Gastrocnemius medialis (tissue), 4 donors: ENCODE measurements at regions not wholly inside any gene's neighbourhood (a gene's known extent, or its start where the extent isn't known, plus 50 kb on each side); places are given as distances from the start of the nearest gene placed in this dataset.

Experiments
- ATAC-seq, 2 donors: fragments of 150-250 bp; one replicate each; pipeline ENCODE4 v1.9.1; 2016
- DNase-seq, 2 donors: peaks; one replicate each; pipeline ENCODE4 v3.0.0-alpha.2; 2019
- H3K27ac ChIP-seq, 4 donors: fragments of 200-600 bp; sonication (generic); 1 replicate in 1 of 4; 2 replicates in 3 of 4; pipeline ENCODE4 v1.5.1; 2016 to 2018; ENCODE audit warnings: mild to moderate bottlenecking in 2 of 4, moderate library complexity in 1 of 4
- H3K27me3 ChIP-seq, 3 donors: fragments of 200-600 bp; sonication (generic) in 2 of 3; 1 replicate in 1 of 3; 2 replicates in 2 of 3; pipeline versions ENCODE4 v1.5.1 to v1.6.0; 2016 to 2019; ENCODE audit warnings: mild to moderate bottlenecking in 1 of 3, moderate library complexity in 1 of 3
- H3K36me3 ChIP-seq, 2 donors: fragments of 200-600 bp; sonication (generic) in 1 of 2; one replicate each; pipeline ENCODE4 v1.5.1; 2017 to 2018
- H3K4me1 ChIP-seq, 2 donors: fragments of 200-600 bp; sonication (generic) in 1 of 2; one replicate each; pipeline ENCODE4 v1.5.1; 2016 to 2017; ENCODE audit warnings: mild to moderate bottlenecking in 2 of 2
- H3K4me3 ChIP-seq, 4 donors: fragments of 200-600 bp; sonication (generic) in 3 of 4; 1 replicate in 1 of 4; 2 replicates in 3 of 4; pipeline ENCODE4 v1.5.1; 2016 to 2019; ENCODE audit warnings: mild to moderate bottlenecking in 2 of 4
- H3K9me3 ChIP-seq, 3 donors: fragments of 200-600 bp; sonication (generic) in 2 of 3; 1 replicate in 1 of 3; 2 replicates in 2 of 3; pipeline ENCODE4 v1.5.1; 2016 to 2019
- CTCF ChIP-seq, 5 experiments: fragments of 450-650 bp in 3 of 5; fragments of 200-600 bp in 2 of 5; sonication (generic) in 2 of 5; IDR thresholded peaks in 4 of 5; conservative IDR thresholded peaks in 1 of 5; 1 replicate in 4 of 5; 2 replicates in 1 of 5; pipeline ENCODE4 v1.5.1; 2016 to 2019; ENCODE audit warnings: antibody characterized with exemption in 5 of 5, mild to moderate bottlenecking in 3 of 5, moderate library complexity in 3 of 5
- POLR2A ChIP-seq, 2 donors: fragments of 450-650 bp; IDR thresholded peaks; one replicate each; pipeline ENCODE4 v1.6.1; 2017; ENCODE audit warnings: antibody characterized with exemption in 2 of 2, mild to moderate bottlenecking in 2 of 2, moderate library complexity in 2 of 2
- in situ Hi-C, 4 donors: fragments of 200-750 bp; cut with MboI; loops; one replicate each; pipeline versions ENCODE4 v1.15.0 to v1.8.0; 2017; ENCODE audit warnings: low sequenced_read_pairs in 4 of 4
- intact Hi-C: fragments of 100-400 bp; cut with DNase I; formaldehyde crosslinking; loops from one replicate; pipeline ENCODE4 v1.15.1; 2023; ENCODE audit warnings: low total_unique reads

DNA sequence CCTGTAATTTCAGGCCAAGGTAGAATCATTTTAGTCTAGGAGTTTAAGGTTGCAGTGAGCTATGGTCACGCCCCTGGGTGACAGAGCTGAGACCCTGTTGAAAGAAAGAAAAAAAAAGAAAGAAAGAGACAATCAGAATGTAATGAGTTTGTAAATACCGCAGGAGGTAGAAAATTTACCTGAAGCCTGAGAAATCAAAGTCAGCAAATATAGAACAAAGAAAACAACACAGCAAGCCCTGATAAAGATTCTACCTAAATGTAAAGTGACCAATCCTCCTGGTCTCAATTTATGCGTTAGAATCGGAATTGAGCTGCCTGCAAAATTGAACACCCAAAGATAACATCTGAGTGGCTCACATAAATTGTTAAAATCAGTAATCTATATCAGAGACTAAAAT lies 146.5 kb upstream of the ZNF184 start:
- H3K4me1 ChIP-seq: no peaks in the 10 kb centered on the region
- no peak overlapping the region for H3K4me3 ChIP-seq
- intact Hi-C loops: no loop called here
- no peak overlapping the region for H3K27ac ChIP-seq
- in situ Hi-C loops: no loop called here
- DNase-seq (no peak), ATAC-seq (no peak)
- TF ChIP-seq POLR2A (IDR thresholded peaks at IDR 0.05) (no peak), CTCF (IDR thresholded peaks at IDR 0.05 in 4 of 5, conservative IDR thresholded peaks at IDR 0.05 in 1 of 5) (no peak)
- H3K9me3 ChIP-seq: no peaks in the 10 kb centered on the region
- no peaks in the 10 kb centered on the region for H3K36me3 ChIP-seq
- peaks cover 19 to 29% (median 25%) of the 10 kb centered on the region in 3 donors for H3K27me3 ChIP-seq

DNA sequence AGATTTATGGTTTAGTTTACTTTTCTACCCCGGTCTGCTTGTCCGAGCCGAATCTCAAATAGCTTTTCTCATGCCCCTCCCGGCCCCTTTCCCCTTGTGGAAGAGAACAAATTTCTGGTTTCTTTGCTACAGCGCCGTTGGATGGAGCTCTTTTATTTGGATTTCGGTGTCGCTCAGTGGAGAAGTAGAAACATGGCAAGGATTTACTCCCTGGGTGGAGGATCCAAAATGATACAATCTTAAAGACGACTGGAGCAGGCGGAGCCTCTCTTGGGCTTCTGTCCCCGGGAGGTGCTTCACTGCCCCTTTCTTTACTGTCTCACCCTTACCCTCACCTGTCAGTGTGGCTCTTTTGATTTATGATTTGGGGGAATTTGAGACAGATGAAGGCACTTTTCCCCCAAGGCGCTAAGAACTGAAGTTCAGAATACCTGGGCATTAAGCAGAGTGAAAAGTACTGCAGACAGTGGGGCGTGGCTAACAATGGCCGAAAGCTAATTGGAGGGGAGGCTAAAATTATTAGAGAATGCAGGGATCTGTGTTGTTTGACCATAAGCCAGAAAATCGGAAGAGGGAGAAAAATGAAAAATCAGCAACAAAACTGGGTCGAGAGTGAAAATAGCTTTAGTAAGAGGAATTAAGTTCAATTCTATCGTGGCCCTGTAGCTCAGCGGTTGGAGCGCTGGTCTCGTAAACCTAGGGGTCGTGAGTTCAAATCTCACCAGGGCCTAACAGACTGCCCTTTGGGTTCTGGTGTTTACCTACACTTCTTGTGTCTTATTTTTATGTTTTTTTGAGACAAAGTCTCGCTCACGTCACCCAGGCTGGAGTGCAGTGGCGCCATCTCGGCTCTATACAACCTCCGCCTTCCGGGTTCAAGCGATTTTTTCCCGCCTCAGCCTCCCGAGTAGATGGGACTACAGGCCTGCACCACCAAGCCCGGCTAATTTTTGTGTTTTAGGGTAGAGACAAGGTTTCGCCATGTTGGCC lies 145.1 kb upstream of the ZNF184 start:
- in situ Hi-C loops (no loop called here), intact Hi-C loops (no loop called here)
- Histone ChIP-seq H3K36me3 (no peaks in the 10 kb centered on the region), H3K27me3 (peaks cover 19 to 29% (median 25%) of the 10 kb centered on the region in 3 donors), H3K4me1 (no peaks in the 10 kb centered on the region), H3K9me3 (no peaks in the 10 kb centered on the region), H3K4me3 (peak overlapping the region in 3 of 4 donors; percentile 17 to 46 (median 29)), H3K27ac (no peak overlapping the region)
- ATAC-seq (no peak), DNase-seq (no peak)
- TF ChIP-seq CTCF (IDR thresholded peaks at IDR 0.05 in 4 of 5, conservative IDR thresholded peaks at IDR 0.05 in 1 of 5) (no peak), POLR2A (IDR thresholded peaks at IDR 0.05) (no peak)

DNA sequence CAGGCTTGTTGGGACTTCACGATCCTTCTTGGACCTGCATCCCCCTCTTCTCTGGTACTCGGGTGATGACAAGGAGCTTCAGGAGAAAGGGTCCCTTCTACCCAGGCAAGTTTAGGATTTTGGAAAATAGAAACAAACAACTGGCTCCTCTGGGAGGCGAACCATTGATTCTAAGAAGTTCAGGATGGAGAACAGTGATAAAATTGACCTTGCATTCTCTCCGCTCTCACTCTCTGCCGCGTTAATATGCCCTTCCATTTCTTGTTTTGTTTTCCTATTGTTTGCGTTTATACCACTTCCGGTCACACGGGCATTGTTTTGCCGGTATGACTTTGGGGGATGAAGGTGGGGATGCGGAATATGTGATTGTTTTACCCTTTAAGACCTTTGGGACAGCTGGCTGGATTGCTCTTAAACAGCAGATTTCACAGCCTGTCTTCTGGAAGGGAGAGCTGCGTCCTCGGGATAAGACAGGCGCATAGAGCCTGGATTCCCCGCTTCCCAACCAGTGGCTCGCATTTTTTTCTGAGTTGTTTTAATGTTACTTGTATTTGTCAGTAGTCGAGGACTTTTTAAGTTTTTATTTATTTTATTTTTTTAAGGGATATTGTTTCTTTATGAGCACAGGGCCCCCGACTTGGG lies 144.3 kb upstream of the ZNF184 start:
- TF ChIP-seq POLR2A (IDR thresholded peaks at IDR 0.05) (no peak), CTCF (IDR thresholded peaks at IDR 0.05 in 4 of 5, conservative IDR thresholded peaks at IDR 0.05 in 1 of 5) (no peak)
- in situ Hi-C loops (no loop called here), intact Hi-C loops (no loop called here)
- peaks cover 19 to 29% (median 21%) of the 10 kb centered on the region in 3 donors for H3K27me3 ChIP-seq
- no peaks in the 10 kb centered on the region for H3K36me3 ChIP-seq
- no peaks in the 10 kb centered on the region for H3K9me3 ChIP-seq
- H3K4me1 ChIP-seq: no peaks in the 10 kb centered on the region
- H3K27ac ChIP-seq: no peak overlapping the region
- peak overlapping the region; percentile 8 to 46 (median 23) for H3K4me3 ChIP-seq
- DNase-seq: no peak
- ATAC-seq: no peak

- TF ChIP-seq CTCF (IDR thresholded peaks at IDR 0.05 in 4 of 5, conservative IDR thresholded peaks at IDR 0.05 in 1 of 5) (no peak), POLR2A (IDR thresholded peaks at IDR 0.05) (no peak)
- in situ Hi-C loops (no loop called here), intact Hi-C loops (no loop called here)
- Histone ChIP-seq H3K4me3 (peak overlapping the region in 1 of 4 donors; percentile 46), H3K27ac (no peak overlapping the region), H3K27me3 (peaks cover 17 to 29% (median 19%) of the 10 kb centered on the region in 3 donors), H3K9me3 (no peaks in the 10 kb centered on the region), H3K36me3 (no peaks in the 10 kb centered on the region), H3K4me1 (no peaks in the 10 kb centered on the region)
- DNase-seq (no peak), ATAC-seq (no peak)
Measured at GRCh38 chr6:27616328-27617045, 143.6 kb upstream of the ZNF184 start.
